CD4-positive, alpha-beta T cell (primary cell): ENCODE measurements at regions not wholly inside any gene's neighbourhood (a gene's known extent, or its start where the extent isn't known, plus 50 kb on each side); places are given as distances from the start of the nearest gene placed in this dataset.

Source experiments
- ATAC-seq: fragments of 200-7000 bp; cut with Tn5 transposase; one replicate; pipeline ENCODE4 v1.10.0; 2022; ENCODE audit warnings: mild to moderate bottlenecking; ENCODE audit not compliant: poor library complexity
- CTCF ChIA-PET: fragments of 350-600 bp; sonication (Branson Sonifier 250); formaldehyde crosslinking; loops from one replicate; lab custom pipeline; 2021; ENCODE audit warnings: antibody characterized with exemption, inconsistent platforms; lab: Charles Lee
- POLR2A ChIA-PET: fragments of 350-600 bp; sonication (Branson Sonifier 250); formaldehyde crosslinking; loops from one replicate; lab custom pipeline; 2021; ENCODE audit warnings: antibody characterized with exemption, inconsistent platforms; lab: Charles Lee
- DNase-seq, 14 experiments: peaks; one replicate each; pipeline ENCODE4 v3.0.0-alpha.2; 2013 to 2020; ENCODE audit warnings: mixed read lengths in 2 of 14
- H3K27ac ChIP-seq, 2 donors: one replicate each; pipeline versions ENCODE4 v1.5.1 to v1.7.0; 2013; ENCODE audit warnings: low read length in 2 of 2, low read depth in 1 of 2, mild to moderate bottlenecking in 1 of 2
- H3K27me3 ChIP-seq, 2 experiments: 1 replicate in 1 of 2; 2 replicates in 1 of 2; pipeline versions ENCODE4 v1.6.1 to v1.7.0; 2013; ENCODE audit warnings: low read length in 2 of 2, control low read depth in 1 of 2, mild to moderate bottlenecking in 1 of 2, moderate library complexity in 1 of 2; ENCODE audit not compliant: insufficient read depth in 2 of 2, control insufficient read depth in 1 of 2
- H3K36me3 ChIP-seq: one replicate; pipeline ENCODE4 v1.6.1; 2013; ENCODE audit warnings: low read length, control low read depth; ENCODE audit not compliant: insufficient read depth
- H3K4me1 ChIP-seq: one replicate; pipeline ENCODE4 v1.6.1; 2013; ENCODE audit warnings: low read length, control low read depth; ENCODE audit not compliant: insufficient read depth
- H3K4me3 ChIP-seq: one replicate; pipeline ENCODE4 v1.5.1; 2013; ENCODE audit warnings: mild to moderate bottlenecking, low read length, moderate library complexity
- H3K9me3 ChIP-seq, 2 experiments: 1 replicate in 1 of 2; 2 replicates in 1 of 2; pipeline versions ENCODE4 v1.6.1 to v1.7.0; 2013; ENCODE audit warnings: low read length in 2 of 2, mild to moderate bottlenecking in 2 of 2, control low read depth in 1 of 2, moderate library complexity in 1 of 2; ENCODE audit not compliant: control insufficient read depth in 1 of 2, insufficient read depth in 1 of 2
- H3K27ac Mint-ChIP-seq: one replicate; pipeline ENCODE4 v1.8.0; 2020; ENCODE audit warnings: mixed read lengths
- H3K27me3 Mint-ChIP-seq: one replicate; pipeline ENCODE4 v1.8.0; 2021; ENCODE audit warnings: mixed read lengths
- H3K36me3 Mint-ChIP-seq: one replicate; pipeline ENCODE4 v1.8.0; 2021; ENCODE audit warnings: low read depth, mixed read lengths
- H3K4me1 Mint-ChIP-seq: one replicate; pipeline ENCODE4 v1.8.0; 2021; ENCODE audit warnings: low read depth, mixed read lengths
- H3K4me3 Mint-ChIP-seq: one replicate; pipeline ENCODE4 v1.8.0; 2020; ENCODE audit warnings: mild to moderate bottlenecking, mixed read lengths
- H3K9me3 Mint-ChIP-seq: one replicate; pipeline ENCODE4 v1.8.0; 2020; ENCODE audit warnings: mixed read lengths
- CTCF ChIP-seq: fragments of 200-600 bp; IDR thresholded peaks from one replicate; pipeline ENCODE4 v1.8.0; 2022; ENCODE audit warnings: antibody characterized with exemption, mild to moderate bottlenecking
- intact Hi-C, 2 experiments: fragments of 100-400 bp; cut with DNase I in 1 of 2; cut with micrococcal nuclease in 1 of 2; formaldehyde crosslinking; loops; one replicate each; pipeline versions ENCODE4 v1.15.1 to v1.9.0; 2023 to 2025; cut with DNase I, micrococcal nuclease

- H3K27me3 Mint-ChIP-seq: peaks cover 28% of the 10 kb centered on the region
- H3K4me3 Mint-ChIP-seq: no peak overlapping the region
- no peak for ATAC-seq
- ChIA-PET CTCF (no interaction called here), POLR2A (no interaction called here)
- Histone ChIP-seq H3K4me1 (no peaks in the 10 kb centered on the region), H3K9me3 (no peaks in the 10 kb centered on the region), H3K27ac (no peak overlapping the region), H3K36me3 (no peaks in the 10 kb centered on the region), H3K27me3 (peaks cover 0 to 2% of the 10 kb centered on the region in 2 experiments), H3K4me3 (no peak overlapping the region)
- no peaks in the 10 kb centered on the region for H3K9me3 Mint-ChIP-seq
- intact Hi-C loops: no loop called here
- no peaks in the 10 kb centered on the region for H3K36me3 Mint-ChIP-seq
- H3K27ac Mint-ChIP-seq: no peak overlapping the region
- H3K4me1 Mint-ChIP-seq: no peaks in the 10 kb centered on the region
- TF ChIP-seq CTCF: no peak
- no peak for DNase-seq
Observed at GRCh38 chr2:224253464-224253863, 148.4 kb downstream of the FAM124B start.

- H3K4me1 ChIP-seq: no peaks in the 10 kb centered on the region
- Mint-ChIP-seq H3K4me3 (no peak overlapping the region), H3K27me3 (peaks cover 28% of the 10 kb centered on the region), H3K36me3 (no peaks in the 10 kb centered on the region), H3K27ac (no peak overlapping the region), H3K9me3 (no peaks in the 10 kb centered on the region), H3K4me1 (no peaks in the 10 kb centered on the region)
- intact Hi-C loops: no loop called here
- DNase-seq (no peak), ATAC-seq (no peak)
- POLR2A ChIA-PET: no interaction called here
- H3K27me3 ChIP-seq: peaks cover 0 to 2% of the 10 kb centered on the region in 2 experiments
- no peaks in the 10 kb centered on the region for H3K36me3 ChIP-seq
- CTCF ChIA-PET: no interaction called here
- no peak overlapping the region for H3K27ac ChIP-seq
- H3K9me3 ChIP-seq: no peaks in the 10 kb centered on the region
- H3K4me3 ChIP-seq: no peak overlapping the region
- TF ChIP-seq CTCF: no peak
Observed at GRCh38 chr2:224252631-224253030, 149.3 kb downstream of the FAM124B start.

GRCh38 chr2:224248944-224249371, 152.9 kb downstream of the FAM124B start:
- H3K36me3 ChIP-seq: no peaks in the 10 kb centered on the region
- no peak for ATAC-seq
- no peaks in the 10 kb centered on the region for H3K4me1 Mint-ChIP-seq
- no peaks in the 10 kb centered on the region for H3K36me3 Mint-ChIP-seq
- POLR2A ChIA-PET: no interaction called here
- TF ChIP-seq CTCF: no peak
- H3K9me3 Mint-ChIP-seq: no peaks in the 10 kb centered on the region
- no peak overlapping the region for H3K4me3 Mint-ChIP-seq
- no peak overlapping the region for H3K27ac Mint-ChIP-seq
- CTCF ChIA-PET: no interaction called here
- H3K9me3 ChIP-seq: no peaks in the 10 kb centered on the region
- H3K27me3 ChIP-seq: no peaks in the 10 kb centered on the region
- no peak overlapping the region for H3K4me3 ChIP-seq
- intact Hi-C loops: no loop called here
- peaks cover 24% of the 10 kb centered on the region for H3K27me3 Mint-ChIP-seq
- H3K27ac ChIP-seq: no peak overlapping the region
- DNase-seq: no peak
- no peaks in the 10 kb centered on the region for H3K4me1 ChIP-seq
